GM18858 (cell line): ENCODE measurements at regions not wholly inside any gene's neighbourhood (a gene's known extent, or its start where the extent isn't known, plus 50 kb on each side); places are given as distances from the start of the nearest gene placed in this dataset.
"Not testable (repeated sequence)": the region's sequence is repeated elsewhere in the genome, so short reads cannot be mapped to it uniquely, and the experiment has no call there.

Source experiments
- ATAC-seq: cut with Tn5 transposase; IDR thresholded peaks from one replicate; pipeline ENCODE4 v1.9.1; 2021; ENCODE audit not compliant: unreplicated experiment

- ATAC-seq: not testable (repeated sequence)
These were observed 131.9 kb downstream of the CWH43 start for GRCh38 chr4:49117951-49118350.

- peak; percentile 40 for ATAC-seq
These were observed 132.5 kb downstream of the CWH43 start for GRCh38 chr4:49118379-49119212.

DNA sequence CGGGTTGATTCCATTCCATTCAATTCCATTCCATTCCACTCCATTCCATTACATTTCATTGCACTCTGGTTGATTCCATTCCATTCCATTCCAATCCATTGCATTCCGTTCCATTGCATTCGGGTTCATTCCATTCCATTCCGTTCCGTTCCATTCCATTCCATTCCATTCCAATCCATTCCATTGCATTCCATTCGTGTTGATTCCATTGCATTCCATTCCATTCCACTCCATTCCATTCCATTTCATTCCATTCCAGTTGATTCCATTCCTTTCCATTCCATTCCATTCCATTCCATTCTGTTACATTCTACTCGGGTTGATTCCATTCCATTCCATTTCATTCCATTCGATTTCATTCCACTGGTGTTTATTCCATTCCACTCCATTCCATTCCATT is 133.3 kb downstream of the CWH43 start:
- ATAC-seq: peak; percentile 1

- not testable (repeated sequence) for ATAC-seq
These were observed 134.1 kb downstream of the CWH43 start for GRCh38 chr4:49120042-49120779.

- peak; percentile 21 for ATAC-seq
These were observed 134.7 kb downstream of the CWH43 start for GRCh38 chr4:49120804-49121203.

DNA sequence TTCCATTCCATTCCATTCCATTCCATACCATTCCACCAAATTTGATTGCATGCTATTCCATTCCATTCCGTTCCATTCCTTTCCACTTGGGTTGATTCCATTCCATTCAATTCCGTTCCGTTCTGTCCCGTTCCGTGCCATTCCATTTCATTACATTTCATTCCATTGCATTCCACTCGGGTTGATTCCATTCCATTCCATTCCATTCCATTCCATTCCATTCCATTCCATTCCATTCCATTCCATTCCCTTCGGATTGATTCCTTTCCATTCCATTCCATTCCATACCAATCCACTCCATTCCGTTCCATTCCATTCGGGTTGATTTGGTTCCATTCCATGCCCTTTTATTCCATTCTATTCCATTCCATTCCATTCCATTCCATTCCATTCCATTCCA is 140.4 kb downstream of the CWH43 start:
- not testable (repeated sequence) for ATAC-seq

DNA sequence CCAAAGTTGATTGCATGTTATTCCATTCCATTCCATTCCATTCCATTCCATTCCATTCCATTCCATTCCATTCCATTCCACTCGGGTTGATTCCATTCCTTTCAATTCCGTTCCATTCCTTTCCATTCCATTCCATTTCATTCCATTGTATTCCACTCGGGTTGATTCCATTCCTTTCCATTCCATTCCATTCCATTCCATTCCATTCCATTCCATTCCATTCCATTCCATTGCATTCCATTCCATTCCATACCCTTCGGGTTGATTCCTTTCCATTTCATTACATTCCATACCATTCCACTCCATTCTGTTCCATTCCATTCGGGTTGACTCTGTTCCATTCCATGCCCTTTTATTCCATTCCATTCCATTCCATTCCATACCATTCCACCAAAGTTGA is 140.8 kb downstream of the CWH43 start:
- not testable (repeated sequence) for ATAC-seq

DNA sequence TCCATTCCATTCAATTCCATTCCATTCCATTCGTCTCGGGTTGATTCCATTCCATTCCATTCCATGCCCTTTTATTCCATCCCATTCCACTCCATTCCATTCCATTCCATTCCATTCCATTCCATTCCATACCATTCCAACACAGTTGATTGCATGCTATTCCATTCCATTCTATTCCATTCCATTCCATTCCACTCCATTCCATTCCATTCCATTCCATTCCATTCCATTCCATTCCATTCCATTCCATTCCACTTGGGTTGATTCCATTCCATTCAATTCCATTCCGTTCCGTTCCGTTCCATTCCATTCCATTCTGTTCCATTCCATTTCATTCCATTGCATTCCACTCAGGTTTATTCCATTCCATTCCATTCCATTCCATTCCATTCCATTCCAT is 143.3 kb downstream of the CWH43 start:
- ATAC-seq: not testable (repeated sequence)

DNA sequence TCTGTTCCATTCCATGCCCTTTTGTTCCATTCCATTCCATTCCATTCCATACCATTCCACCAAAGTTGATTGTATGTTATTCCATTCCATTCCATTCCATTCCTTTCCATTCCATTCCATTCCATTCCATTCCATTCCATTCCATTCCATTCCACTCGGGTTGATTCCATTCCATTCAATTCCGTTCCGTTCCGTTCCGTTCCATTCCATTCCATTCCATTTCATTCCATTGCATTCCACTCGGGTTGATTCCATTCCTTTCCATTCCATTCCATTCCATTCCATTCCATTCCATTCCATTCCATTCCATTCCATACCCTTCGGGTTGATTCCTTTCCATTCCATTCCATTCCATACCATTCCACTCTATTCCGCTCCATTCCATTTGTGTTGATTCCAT is 143.8 kb downstream of the CWH43 start:
- not testable (repeated sequence) for ATAC-seq

DNA sequence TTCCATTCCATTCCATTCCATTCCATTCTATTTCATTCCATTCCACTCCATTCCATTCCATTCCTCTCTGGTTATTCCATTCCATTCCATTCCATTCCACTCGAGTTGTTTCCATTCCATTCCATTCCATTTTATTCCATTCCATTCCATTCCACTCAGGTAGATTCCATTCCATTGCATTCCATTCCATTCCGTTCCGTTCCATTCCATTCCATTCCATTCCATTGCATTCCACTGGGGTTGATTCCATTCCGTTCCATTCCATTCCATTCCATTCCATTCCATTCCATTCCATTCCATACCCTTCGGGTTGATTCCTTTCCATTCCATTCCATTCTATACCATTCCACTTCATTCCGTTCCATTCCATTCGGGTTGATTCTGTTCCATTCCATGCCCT is 144.6 kb downstream of the CWH43 start:
- not testable (repeated sequence) for ATAC-seq

DNA sequence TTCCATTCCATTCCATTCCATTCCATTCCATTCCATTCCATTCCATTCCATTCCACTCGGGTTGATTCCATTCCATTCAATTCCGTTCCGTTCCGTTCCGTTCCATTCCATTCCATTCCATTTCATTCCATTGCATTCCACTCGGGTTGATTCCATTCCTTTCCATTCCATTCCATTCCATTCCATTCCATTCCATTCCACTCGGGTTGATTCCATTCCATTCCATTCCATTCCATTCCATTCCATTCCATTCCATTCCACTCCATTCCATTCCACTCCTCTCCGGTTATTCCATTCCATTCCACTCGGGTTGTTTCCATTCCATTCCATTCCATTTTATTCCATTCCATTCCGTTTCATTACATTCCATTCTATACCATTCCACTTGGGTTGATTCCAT is 151.0 kb downstream of the CWH43 start:
- ATAC-seq: peak; percentile 42

- not testable (repeated sequence) for ATAC-seq
These were observed 151.9 kb downstream of the CWH43 start for GRCh38 chr4:49137961-49138360.

GRCh38 chr4:49138818-49139217 is 152.7 kb downstream of the CWH43 start:
- ATAC-seq: not testable (repeated sequence)

GRCh38 chr4:49139513-49139912 is 153.4 kb downstream of the CWH43 start:
- not testable (repeated sequence) for ATAC-seq

DNA sequence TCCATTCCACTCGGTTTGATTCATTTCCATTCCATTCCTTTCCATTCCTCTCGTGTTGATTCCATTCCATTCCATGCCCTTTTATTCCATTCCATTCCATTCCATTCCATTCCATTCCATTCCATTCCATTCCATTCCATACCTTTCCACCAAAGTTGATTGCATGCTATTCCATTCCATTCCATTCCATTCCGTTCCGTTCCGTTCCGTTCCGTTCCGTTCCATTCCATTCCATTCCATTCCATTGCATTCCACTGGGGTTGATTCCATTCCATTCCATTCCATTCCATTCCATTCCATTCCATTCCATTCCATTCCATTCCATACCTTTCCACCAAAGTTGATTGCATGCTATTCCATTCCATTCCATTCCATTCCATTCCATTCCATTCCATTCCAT is 154.3 kb downstream of the CWH43 start:
- ATAC-seq: not testable (repeated sequence)

DNA sequence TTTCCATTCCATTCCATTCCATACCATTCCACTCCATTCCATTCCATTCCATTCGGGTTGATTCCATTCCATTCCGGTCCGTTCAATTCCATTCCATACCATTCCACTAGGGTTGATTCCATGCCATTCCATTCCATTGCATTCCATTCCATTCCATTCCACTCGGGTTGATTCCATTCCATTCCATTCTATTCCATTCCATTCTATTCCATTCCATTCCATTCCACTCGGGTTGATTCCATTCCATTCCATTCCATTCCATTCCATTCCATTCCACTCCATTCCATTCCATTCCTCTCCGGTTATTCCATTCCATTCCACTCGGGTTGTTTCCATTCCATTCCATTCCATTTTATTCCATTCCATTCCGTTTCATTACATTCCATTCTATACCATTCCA is 155.9 kb downstream of the CWH43 start:
- ATAC-seq: not testable (repeated sequence)

DNA sequence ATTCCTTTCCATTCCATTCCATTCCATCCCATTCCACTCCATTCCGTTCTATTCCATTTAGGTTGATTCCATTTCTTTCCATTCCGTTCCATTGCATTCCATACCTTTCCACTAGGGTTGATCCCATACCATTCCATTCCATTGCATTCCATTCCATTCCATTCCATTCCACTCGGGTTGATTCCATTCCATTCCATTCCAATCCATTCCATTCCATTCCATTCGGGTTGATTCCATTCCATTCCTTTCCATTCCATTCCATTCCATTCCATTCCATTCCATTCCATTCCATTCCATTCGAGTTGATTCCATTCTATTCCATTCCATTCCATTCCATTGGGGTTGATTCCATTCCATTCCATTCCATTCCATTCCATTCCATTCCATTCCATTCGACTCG is 161.1 kb downstream of the CWH43 start:
- ATAC-seq: peak; percentile 39

DNA sequence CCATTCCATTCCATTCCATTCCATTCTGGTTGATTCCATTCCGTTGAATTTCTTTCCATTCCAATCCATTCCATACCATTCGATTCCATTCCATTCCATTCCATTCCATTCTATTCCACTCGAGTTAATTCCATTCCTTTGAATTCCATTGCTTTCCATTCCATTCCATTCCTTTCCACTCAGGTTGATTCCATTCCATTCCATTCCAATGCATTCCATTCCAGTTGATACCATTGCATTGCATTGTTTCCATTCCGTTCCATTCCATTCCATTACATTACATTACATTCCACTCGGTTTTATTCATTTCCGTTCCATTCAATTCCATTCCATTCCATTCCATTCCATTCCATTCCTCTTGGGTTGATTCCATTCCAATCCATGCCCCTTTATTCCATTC is 161.5 kb downstream of the CWH43 start:
- not testable (repeated sequence) for ATAC-seq

DNA sequence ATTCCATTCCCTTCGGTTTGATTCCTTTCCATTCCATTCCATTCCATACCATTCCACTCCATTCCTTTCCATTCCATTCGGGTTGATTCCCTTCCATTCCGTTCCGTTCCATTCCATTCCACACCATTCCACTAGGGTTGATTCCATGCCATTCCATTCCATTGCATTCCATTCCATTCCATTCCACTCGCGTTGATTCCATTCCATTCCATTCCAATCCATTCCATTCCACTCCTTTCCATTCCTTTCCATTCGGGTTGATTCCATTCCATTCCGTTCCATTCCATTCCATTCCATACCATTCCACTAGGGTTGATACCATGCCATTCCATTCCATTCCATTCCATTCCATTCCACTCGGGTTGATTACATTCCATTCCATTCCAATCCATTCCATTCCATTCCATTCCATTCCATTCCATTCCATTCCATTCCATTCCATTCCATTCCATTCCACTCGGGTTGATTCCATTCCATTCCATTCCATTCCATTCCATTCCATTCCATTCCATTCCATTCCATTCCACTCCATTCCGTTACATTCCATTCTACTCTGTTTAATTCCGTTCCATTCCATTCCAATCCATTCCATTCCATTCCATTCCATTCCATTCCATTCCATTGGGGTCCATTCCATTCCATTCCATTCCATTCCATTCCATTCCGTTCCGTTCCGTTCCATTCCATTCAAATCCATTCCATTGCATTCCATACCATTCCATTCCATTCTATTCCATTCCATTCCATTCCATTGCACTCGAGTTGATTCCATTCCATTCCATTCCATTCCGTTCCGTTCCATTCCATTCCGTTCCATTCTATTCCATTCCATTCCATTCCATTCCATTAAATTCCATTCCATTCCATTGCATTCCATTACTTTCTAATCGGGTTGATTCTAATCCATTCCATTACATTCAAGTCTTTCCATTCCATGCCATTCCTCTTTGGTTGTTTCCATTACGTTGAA is 163.2 kb downstream of the CWH43 start:
- ATAC-seq: peak; percentile 56

GRCh38 chr4:49150351-49151083 is 164.4 kb downstream of the CWH43 start:
- not testable (repeated sequence) for ATAC-seq
